ENCODE measurements at regions not wholly inside any gene's neighbourhood (a gene's known extent, or its start where the extent isn't known, plus 50 kb on each side); places are given as distances from the start of the nearest gene placed in this dataset.
"Not testable (repeated sequence)": the region's sequence is repeated elsewhere in the genome, so short reads cannot be mapped to it uniquely, and the experiment has no call there.

DNA sequence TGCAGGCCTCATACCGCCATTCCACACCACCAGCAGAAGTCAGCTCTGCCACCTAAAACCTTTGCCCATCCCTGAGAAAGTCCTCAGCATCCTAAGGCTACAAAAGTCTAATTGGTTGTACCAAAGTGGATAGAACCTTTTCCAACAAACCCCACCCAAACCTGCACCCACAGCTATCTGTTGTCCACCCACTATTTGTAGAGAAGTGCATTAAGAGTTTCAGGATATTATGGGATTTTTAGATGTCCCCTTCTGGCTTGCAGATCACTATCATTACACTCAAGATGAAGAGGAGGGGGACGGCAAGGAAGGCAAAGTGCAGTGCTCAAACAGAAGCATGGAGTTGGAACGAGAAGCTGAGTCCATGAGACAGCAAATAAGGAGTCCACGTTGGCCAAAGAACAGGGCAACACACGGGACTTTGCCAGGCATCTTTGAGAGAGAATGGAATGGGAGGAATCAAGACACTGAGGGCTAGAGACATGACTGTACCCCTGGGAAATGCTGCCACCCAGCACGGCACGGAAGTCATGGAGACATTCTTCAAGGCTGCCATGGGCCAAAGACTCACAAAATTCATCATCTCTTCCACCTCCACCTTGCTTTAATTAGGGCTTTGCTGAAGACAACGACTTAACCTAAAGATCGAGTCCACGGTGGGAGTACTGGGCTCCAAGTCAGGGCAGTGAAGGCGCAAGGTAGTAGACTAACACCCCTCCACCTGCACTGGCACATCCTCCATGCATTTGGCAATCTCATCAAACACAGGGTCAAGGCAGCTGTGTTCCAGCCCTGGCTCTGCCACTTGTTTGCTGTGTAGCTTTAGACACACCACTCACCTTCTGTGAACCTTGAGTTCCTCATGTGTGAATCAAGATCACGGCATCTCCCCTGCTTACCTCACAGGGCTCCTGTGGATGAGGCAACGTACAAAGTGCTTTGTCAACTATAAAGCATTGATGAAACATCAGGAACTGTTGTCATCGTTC lies 112.9 kb upstream of the TMEM45B start:
- FAIRE-seq: no peak

GRCh38 chr11:129703846-129704245 lies 111.8 kb upstream of the TMEM45B start:
- FAIRE-seq: no peak

GRCh38 chr11:129704831-129705230 lies 110.8 kb upstream of the TMEM45B start:
- no peak for FAIRE-seq

DNA sequence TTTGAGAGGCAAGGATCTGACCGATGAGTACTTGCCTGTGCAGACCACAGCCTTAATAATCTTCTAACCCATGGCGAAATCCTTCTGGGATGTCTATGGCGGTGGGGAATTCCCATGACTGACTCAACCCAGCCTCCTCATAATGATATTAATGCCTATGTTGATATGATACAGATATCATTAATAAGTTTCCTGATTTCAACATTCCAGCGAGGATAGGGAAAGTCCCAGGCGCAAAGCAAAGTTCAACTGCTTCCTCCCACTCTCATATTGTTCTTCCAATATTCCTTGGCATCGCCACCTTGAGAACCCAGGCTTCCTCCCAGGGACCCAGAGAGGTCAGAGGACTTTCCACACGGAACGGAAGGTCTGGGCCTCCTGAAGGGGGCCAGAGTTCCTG lies 110.3 kb upstream of the TMEM45B start:
- FAIRE-seq: no peak

- no peak for FAIRE-seq
Observed at GRCh38 chr11:129705933-129706332, 109.7 kb upstream of the TMEM45B start.

DNA sequence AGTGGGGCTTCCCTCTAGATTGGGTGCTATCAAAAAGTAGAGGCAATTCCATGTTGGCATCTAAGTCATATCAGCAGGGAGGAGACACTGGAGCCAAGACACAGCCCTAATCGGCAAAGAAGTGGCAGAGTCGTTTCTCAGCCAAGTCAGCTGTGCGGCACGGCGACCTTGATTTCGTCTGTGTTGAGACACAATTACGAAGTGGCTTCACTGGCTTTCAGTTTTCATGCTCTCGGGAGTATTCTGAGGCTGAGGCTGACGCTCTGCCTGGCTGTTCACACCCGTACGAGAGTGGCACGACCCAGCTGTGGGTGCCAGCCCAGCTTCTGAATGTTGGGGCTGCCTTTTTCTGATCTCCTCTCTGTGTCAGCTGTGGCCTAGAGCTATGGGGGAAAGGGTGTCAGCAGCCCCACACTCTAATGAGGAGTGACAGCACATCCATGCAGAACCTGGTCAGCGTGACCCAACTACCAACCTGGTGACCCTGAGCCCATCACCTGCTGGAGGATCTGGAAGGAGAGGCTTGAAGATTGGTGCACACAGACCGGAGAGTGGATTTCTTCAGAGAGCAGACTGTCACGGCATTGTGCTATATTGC lies 105.7 kb upstream of the TMEM45B start:
- no peak for FAIRE-seq

GRCh38 chr11:129710423-129710822 lies 105.2 kb upstream of the TMEM45B start:
- FAIRE-seq: no peak

DNA sequence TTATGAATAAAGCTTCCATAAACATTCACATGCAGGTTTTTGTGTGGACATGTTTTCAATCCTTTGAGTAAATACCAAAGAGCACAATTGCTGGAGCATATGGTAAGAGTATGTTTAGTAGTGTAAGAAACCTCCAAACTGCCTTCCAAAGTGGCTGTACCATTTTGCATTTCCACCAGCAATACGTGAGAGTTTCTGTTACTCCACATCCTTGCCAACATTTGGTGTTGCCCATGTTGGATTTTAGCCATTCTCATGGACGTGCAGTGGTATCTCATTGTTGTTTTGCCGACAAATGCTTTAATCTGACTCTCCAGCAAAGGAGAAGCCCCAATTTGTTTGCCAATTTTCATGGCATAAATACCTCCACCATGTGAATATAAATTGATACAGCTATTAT lies 103.9 kb upstream of the TMEM45B start:
- no peak for FAIRE-seq

DNA sequence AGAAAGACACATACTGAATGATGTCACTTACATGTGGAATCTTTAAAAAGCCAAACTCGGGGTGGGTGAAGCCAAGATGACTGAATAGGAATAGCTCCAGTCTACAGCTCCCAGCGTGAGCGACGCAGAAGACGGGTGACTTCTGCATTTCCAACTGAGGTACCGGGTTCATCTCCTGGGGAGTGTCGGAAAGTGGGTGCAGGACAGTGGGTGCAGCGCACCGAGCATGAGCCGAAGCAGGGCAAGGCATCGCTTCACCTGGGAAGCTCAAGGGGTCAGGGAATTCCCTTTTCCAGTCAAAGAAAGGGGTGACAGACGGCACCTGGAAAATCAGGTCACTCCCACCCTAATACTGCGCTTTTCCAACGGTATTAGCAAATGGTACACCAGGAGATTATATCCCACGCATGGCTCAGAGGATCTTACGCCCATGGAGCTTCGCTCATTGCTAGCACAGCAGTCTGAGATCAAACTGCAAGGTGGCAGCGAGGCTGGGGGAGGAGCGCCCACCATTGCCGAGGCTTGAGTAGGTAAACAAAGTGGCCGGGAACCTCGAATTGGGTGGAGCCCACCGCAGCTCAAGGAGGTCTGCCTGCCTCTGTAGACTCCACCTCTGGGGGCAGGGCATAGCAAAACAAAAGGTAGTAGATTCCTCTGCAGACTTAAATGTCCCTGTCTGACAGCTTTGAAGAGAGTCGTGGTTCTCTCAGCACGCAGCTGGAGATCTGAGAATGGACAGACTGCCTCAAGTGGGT lies 103.0 kb upstream of the TMEM45B start:
- FAIRE-seq: not testable (repeated sequence)

GRCh38 chr11:129719037-129719436 lies 96.6 kb upstream of the TMEM45B start:
- FAIRE-seq: no peak

DNA sequence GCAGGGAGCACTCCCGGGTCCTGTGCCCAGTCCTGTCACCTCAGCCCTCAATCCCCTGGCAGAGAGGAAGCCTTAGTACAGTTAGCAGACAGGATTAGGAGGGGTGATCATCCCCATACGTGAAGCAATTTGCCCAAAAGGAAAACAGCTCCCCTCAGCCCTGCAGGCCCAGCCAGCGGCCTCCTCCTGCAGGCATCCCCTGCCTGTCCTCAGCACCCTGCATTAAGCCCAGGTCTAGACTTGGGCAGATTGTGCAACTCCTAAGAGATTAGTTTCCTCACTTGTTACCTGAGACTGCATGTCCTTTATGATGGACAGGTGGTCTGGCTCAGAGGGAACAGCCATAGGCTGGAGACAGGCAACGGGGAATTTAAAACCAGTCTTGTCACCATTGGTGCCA lies 95.5 kb upstream of the TMEM45B start:
- no peak for FAIRE-seq

DNA sequence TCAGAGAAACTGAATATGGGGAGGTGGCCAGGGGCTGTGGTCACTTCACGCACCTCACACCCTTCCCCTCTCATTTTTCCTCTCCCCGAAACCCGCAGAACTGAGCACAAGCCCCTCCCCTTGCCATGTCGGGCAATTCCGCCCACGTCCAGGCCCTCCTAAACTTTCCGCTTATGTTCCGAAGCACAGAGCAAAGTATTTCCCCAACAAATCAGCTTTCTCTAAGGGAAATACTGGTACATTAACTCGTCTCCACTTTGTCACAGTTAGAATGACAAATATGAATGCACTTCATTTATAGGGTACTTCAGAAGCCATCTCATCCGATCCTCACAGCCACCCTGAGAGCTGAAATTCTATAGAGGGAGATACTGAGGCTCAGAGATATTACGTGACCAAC lies 94.7 kb upstream of the TMEM45B start:
- FAIRE-seq: no peak

DNA sequence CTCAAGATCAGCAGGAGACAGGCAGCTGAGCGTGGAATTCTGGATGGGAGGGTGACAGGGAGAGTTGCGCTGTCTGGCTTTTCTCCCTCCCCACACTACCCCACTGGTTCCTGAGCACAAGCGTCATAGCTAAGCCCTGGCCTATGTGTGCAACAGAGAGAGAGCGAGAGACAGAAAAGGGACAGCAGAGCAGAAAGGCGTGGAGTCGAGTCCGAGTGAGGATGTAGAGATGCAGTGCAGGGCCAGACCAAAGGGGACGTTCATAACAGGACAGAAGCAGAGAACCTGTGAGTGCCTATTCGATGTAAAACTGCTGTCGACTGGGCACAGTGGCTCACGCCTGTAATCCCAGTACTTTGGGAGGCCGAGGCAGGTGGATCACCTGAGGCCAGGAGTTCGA lies 94.0 kb upstream of the TMEM45B start:
- FAIRE-seq: no peak

DNA sequence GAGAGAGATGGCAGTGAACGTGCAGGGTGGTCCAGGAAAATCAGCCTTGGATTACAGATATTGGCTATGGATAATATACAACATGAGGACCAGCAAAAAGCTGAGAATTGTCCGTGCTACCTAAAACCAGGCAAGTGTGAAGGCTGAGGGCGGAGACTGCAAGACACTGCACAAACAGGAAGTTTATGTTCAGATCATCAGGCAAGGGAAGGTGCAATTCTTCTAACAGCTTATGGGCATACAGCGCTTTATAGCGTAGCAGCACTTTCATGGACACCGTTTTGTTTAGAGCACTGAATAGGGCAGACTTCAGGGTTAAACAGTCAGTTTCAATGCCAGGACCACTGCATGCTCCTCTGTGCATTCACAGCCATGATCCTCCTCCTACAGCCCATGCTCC lies 93.1 kb upstream of the TMEM45B start:
- no peak for FAIRE-seq

DNA sequence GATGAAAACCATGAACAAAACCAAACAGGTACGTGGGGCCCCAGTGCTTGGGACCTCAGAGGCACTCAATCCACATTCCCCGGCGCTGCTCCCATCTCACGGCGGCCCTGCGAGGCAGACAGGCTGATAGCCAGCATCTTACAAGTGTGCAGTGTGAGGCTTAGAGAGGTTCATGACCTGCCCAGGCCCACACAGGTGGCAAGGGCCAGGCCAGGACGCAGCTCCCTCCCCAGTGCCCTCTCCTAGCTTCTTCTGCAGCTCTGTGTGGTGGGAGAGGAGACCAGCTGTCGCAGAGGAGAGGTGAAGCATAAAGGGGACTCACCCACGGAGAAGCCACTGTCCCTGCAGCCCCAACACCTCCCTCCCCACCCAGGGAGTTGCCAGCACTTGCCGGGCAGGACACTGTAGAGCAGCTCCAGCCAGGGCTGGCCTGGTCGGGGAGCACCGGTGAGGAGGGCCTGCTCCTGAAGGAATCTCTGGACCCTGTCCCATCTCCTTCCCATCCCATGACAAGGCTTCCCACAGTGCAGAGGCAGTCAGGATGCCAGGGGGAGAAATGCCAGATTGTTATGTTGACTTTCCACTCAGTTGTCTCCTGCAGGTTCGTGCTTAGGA lies 92.4 kb upstream of the TMEM45B start:
- no peak for FAIRE-seq

GRCh38 chr11:129723761-129724162 lies 91.9 kb upstream of the TMEM45B start:
- no peak for FAIRE-seq

DNA sequence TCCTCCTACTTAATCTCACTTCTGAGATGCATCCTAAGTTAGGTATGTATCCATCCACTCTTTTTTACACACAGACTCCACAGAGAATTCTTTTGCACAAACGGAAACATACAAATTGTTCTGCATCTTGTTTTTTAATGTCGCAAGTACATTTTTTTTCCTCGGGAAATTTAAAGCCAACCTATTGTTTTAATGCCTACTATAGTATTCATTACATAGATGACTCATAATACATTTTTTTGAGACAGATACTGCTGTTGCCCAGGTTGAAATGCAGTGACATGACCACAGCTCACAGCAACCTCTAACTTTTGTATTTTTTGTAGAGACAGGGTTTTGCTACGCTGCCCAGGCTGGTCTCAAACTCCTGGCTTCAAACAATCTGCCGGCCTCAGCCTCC lies 90.8 kb upstream of the TMEM45B start:
- FAIRE-seq: no peak

GRCh38 chr11:129726179-129726578 lies 89.5 kb upstream of the TMEM45B start:
- FAIRE-seq: no peak

GRCh38 chr11:129728581-129728980 lies 87.1 kb upstream of the TMEM45B start:
- FAIRE-seq: no peak

DNA sequence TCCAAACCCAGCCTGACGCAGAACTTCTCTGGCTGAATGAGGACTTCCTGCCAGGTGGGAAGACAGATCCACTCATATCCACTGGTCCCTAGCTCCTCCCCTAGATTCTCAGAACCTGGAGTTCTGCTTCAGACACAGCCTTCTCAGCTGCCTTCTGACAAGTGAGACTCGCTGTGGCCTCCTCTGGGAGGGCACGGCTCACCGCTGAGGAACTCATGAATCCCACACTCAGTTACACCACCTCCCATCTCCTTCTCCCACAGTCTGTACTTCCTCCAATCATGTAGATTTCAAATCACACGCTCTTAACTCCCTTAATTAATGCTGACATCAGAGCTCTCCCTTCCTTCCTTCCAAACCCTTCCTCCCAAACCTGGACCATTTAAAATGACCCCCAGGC lies 86.4 kb upstream of the TMEM45B start:
- FAIRE-seq: no peak

DNA sequence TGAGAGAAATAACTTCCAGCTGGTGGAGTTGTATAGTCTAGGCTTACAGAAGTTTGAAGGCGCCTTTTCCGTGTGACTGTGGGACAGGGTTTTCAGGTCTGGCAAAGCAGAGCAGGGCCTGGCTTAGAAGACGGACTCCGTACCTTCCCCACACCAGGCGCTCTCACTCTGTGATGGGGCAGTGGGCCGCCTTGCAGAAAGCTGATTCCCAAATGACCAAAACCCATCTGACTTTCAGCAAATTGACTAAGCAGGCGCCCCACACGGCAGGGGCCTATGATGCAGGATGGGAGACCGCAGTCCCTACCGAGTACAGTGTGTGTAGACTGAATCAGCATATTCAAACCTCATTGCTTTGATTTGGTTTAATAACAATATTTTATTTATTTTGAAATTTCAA lies 85.8 kb upstream of the TMEM45B start:
- FAIRE-seq: no peak

DNA sequence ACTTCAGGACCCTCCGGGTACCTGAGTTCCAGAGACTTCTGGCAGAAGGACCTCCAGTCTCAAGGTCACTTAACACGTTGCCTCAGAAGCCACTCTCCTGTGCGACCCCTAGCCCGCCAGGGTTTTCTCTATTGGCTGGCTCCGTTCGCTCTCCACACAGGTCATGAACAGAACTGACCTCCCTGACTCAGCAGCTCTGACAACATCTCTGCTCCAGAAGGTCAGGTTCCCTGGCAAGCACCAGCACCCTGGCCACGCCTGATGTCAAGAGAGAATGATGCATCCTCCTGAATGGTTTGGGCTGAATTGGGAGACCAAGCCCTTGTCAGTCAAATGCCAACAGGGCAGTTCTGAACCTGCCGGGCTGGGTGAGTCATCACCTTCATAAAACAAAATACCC lies 84.3 kb upstream of the TMEM45B start:
- no peak for FAIRE-seq

GRCh38 chr11:129732941-129733340 lies 82.7 kb upstream of the TMEM45B start:
- no peak for FAIRE-seq
